ENCODE measurements at regions not wholly inside any gene's neighbourhood (a gene's known extent, or its start where the extent isn't known, plus 50 kb on each side); places are given as distances from the start of the nearest gene placed in this dataset.

DNA sequence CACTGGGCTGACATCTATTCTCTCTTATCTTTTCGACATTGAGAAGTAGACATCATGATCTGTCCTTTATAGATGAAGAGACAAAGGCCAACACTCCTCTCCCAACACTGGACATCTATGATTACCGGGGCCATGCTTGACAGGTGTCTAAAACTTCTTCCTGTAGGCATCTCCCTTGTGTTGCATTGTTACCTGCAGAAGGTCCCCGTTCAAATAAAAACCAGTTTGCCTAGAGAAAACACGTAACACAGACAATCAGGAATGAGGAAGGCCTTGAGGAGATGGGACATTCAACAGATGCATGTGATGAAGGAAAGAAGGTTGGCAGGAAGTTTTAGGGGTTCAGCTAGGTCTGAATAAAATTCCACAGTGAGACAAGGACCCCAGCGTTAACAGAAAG, 70.8 kb upstream of the ST8SIA3 start:
- Histone ChIP-seq H3K4me3 (ENCODE audit: low read depth, low read length) (no peak overlapping the region), H3K27me3 (replicated peaks) (no peaks in the 10 kb centered on the region), H3K36me3 (replicated peaks) (no peaks in the 10 kb centered on the region), H3K27ac (no peak overlapping the region)
- no peak for TF ChIP-seq CTCF (IDR thresholded peaks at IDR 0.05; ENCODE audit: low read depth, low read length, missing control alignments)
- no peak for DNase-seq
- in situ Hi-C loops (cut with HindIII; ENCODE audit: low pct_ligation_motif_present, low sequenced_read_pairs): no loop called here

- H3K4me3 ChIP-seq (ENCODE audit: low read depth, low read length): no peak overlapping the region
- H3K27ac ChIP-seq: no peak overlapping the region
- DNase-seq: no peak
- in situ Hi-C loops (cut with HindIII; ENCODE audit: low pct_ligation_motif_present, low sequenced_read_pairs): no loop called here
- H3K36me3 ChIP-seq (replicated peaks): no peaks in the 10 kb centered on the region
- no peaks in the 10 kb centered on the region for H3K27me3 ChIP-seq (replicated peaks)
- TF ChIP-seq CTCF (IDR thresholded peaks at IDR 0.05; ENCODE audit: low read depth, low read length, missing control alignments): no peak
Measured at GRCh38 chr18:57286949-57287348, 65.4 kb upstream of the ST8SIA3 start.

GRCh38 chr18:57287766-57288165, 64.6 kb upstream of the ST8SIA3 start:
- Histone ChIP-seq H3K27me3 (replicated peaks) (no peaks in the 10 kb centered on the region), H3K4me3 (ENCODE audit: low read depth, low read length) (no peak overlapping the region), H3K36me3 (replicated peaks) (no peaks in the 10 kb centered on the region), H3K27ac (no peak overlapping the region)
- no peak for TF ChIP-seq CTCF (IDR thresholded peaks at IDR 0.05; ENCODE audit: low read depth, low read length, missing control alignments)
- DNase-seq: no peak
- in situ Hi-C loops (cut with HindIII; ENCODE audit: low pct_ligation_motif_present, low sequenced_read_pairs): no loop called here

DNA sequence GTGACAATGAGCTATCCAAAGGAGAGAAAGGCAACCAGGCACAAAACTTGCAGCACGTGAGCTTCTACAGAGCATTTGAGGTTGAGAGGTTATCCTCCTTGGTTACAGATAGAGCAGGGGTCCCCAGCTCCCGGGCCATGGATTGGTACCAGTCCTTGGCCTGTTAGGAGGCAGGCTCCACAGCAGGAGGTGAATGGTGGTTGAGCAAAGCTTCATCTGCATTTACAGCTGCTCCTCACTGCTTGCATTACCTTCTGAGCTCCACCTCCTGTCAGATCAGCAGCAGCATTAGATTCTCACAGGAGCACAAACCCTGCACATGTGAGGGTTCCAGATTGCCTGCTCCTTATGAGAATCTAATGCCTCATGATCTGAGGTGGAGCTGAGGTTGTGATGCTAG, 57.8 kb upstream of the ST8SIA3 start:
- in situ Hi-C loops (cut with HindIII; ENCODE audit: low pct_ligation_motif_present, low sequenced_read_pairs): no loop called here

DNA sequence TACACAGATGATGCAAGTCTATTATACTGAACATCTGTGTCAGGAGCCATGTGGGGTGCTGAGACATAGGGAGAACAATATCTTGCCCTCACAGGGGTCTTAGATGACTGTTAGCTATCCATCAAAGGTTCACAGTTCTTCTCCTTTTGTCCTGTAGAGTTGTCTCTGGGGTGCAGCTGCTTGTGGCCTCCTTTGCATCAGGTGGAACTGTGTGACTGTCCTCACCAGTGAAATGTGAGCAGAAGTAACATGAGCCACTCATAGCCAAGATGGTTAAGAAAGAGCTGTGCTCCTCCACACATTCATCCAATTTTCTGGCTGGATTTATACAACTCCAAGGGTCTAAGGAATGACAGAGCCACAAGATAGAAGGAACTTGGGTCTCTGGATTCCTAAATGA, 56.0 kb upstream of the ST8SIA3 start:
- in situ Hi-C loops (cut with HindIII; ENCODE audit: low pct_ligation_motif_present, low sequenced_read_pairs): no loop called here
- no peaks in the 10 kb centered on the region for H3K36me3 ChIP-seq (replicated peaks)
- no peak overlapping the region for H3K27ac ChIP-seq
- H3K4me3 ChIP-seq (ENCODE audit: low read depth, low read length): no peak overlapping the region
- no peak for DNase-seq
- no peaks in the 10 kb centered on the region for H3K27me3 ChIP-seq (replicated peaks)
- TF ChIP-seq CTCF (IDR thresholded peaks at IDR 0.05; ENCODE audit: low read depth, low read length, missing control alignments): no peak

More for the DNA sequence above, 57.8 kb upstream of the ST8SIA3 start:
- H3K27ac ChIP-seq: no peak overlapping the region
- no peaks in the 10 kb centered on the region for H3K27me3 ChIP-seq (replicated peaks)
- DNase-seq: no peak
- no peak for TF ChIP-seq CTCF (IDR thresholded peaks at IDR 0.05; ENCODE audit: low read depth, low read length, missing control alignments)
- H3K36me3 ChIP-seq (replicated peaks): no peaks in the 10 kb centered on the region
- H3K4me3 ChIP-seq (ENCODE audit: low read depth, low read length): no peak overlapping the region

- no peak overlapping the region for H3K4me3 ChIP-seq (ENCODE audit: low read depth, low read length)
- TF ChIP-seq CTCF (IDR thresholded peaks at IDR 0.05; ENCODE audit: low read depth, low read length, missing control alignments): no peak
Measured at GRCh38 chr18:57297306-57297705, 55.1 kb upstream of the ST8SIA3 start.

More at GRCh38 chr18:57297306-57297705, 55.1 kb upstream of the ST8SIA3 start:
- Histone ChIP-seq H3K36me3 (replicated peaks) (no peaks in the 10 kb centered on the region), H3K27me3 (replicated peaks) (no peaks in the 10 kb centered on the region), H3K27ac (no peak overlapping the region)
- DNase-seq: no peak
- in situ Hi-C loops (cut with HindIII; ENCODE audit: low pct_ligation_motif_present, low sequenced_read_pairs): no loop called here
